Subcutaneous abdominal adipose tissue (tissue), 5 donors: ENCODE measurements at regions not wholly inside any gene's neighbourhood (a gene's known extent, or its start where the extent isn't known, plus 50 kb on each side); places are given as distances from the start of the nearest gene placed in this dataset.
"Not testable (repeated sequence)": the region's sequence is repeated elsewhere in the genome, so short reads cannot be mapped to it uniquely, and the experiment has no call there.

Experiments
- H3K27ac ChIP-seq: one replicate; pipeline ENCODE4 v1.7.0; 2013; ENCODE audit warnings: low read depth, mild to moderate bottlenecking, inconsistent platforms, low read length, moderate library complexity
- H3K27me3 ChIP-seq, 5 donors: one replicate each; pipeline ENCODE4 v1.7.0; 2013; ENCODE audit warnings: low read length in 5 of 5, inconsistent platforms in 1 of 5; ENCODE audit not compliant: control insufficient read depth in 5 of 5, insufficient read depth in 4 of 5
- H3K36me3 ChIP-seq, 5 donors: one replicate each; pipeline ENCODE4 v1.7.0; 2013; ENCODE audit warnings: low read length in 5 of 5; ENCODE audit not compliant: control insufficient read depth in 5 of 5, insufficient read depth in 5 of 5
- H3K4me1 ChIP-seq, 5 donors: one replicate each; pipeline ENCODE4 v1.7.0; 2013; ENCODE audit warnings: low read length in 5 of 5, mild to moderate bottlenecking in 3 of 5, moderate library complexity in 1 of 5; ENCODE audit not compliant: control insufficient read depth in 5 of 5, insufficient read depth in 5 of 5
- H3K4me3 ChIP-seq, 5 donors: one replicate each; pipeline ENCODE4 v1.7.0; 2013; ENCODE audit warnings: low read length in 5 of 5, low read depth in 1 of 5
- H3K9ac ChIP-seq, 5 donors: one replicate each; pipeline ENCODE4 v1.7.0; 2013; ENCODE audit warnings: low read length in 5 of 5, mild to moderate bottlenecking in 4 of 5, moderate library complexity in 3 of 5
- H3K9me3 ChIP-seq, 5 donors: one replicate each; pipeline ENCODE4 v1.7.0; 2013; ENCODE audit warnings: low read length in 5 of 5; ENCODE audit not compliant: control insufficient read depth in 5 of 5
- donor health status: healthy.
- donor health status: healthy.
- donor health status: healthy.
- donor health status: healthy.
- donor health status: healthy.

GRCh38 chr2:205868053-205868452 is 185.8 kb downstream of the NRP2 start:
- H3K27ac ChIP-seq, result no peak overlapping the region
- H3K4me1 ChIP-seq, result peaks cover 0 to 4% (median 0%) of the 10 kb centered on the region in 5 donors
- no peaks in the 10 kb centered on the region for H3K27me3 ChIP-seq
- H3K9me3 ChIP-seq, result no peaks in the 10 kb centered on the region
- H3K36me3 ChIP-seq, result no peaks in the 10 kb centered on the region
- no peak overlapping the region for H3K4me3 ChIP-seq
- no peak overlapping the region for H3K9ac ChIP-seq

GRCh38 chr2:205867371-205867770 is 185.1 kb downstream of the NRP2 start:
- Histone ChIP-seq H3K4me1 (peaks cover 0 to 4% (median 0%) of the 10 kb centered on the region in 5 donors), H3K27me3 (no peaks in the 10 kb centered on the region), H3K9ac (no peak overlapping the region), H3K27ac (no peak overlapping the region), H3K9me3 (no peaks in the 10 kb centered on the region), H3K36me3 (no peaks in the 10 kb centered on the region), H3K4me3 (no peak overlapping the region)

GRCh38 chr2:205865905-205866441 is 183.7 kb downstream of the NRP2 start:
- H3K36me3 ChIP-seq, result no peaks in the 10 kb centered on the region
- no peak overlapping the region for H3K27ac ChIP-seq
- H3K9ac ChIP-seq, result no peak overlapping the region
- no peaks in the 10 kb centered on the region for H3K9me3 ChIP-seq
- no peak overlapping the region for H3K4me3 ChIP-seq
- H3K27me3 ChIP-seq, result peaks cover 0 to 5% (median 2%) of the 10 kb centered on the region in 5 donors
- H3K4me1 ChIP-seq, result peaks cover 0 to 4% (median 0%) of the 10 kb centered on the region in 5 donors

- no peaks in the 10 kb centered on the region for H3K9me3 ChIP-seq
Observed at GRCh38 chr2:205865056-205865455, 182.8 kb downstream of the NRP2 start.

GRCh38 chr2:205864491-205864890 is 182.2 kb downstream of the NRP2 start:
- no peak overlapping the region for H3K27ac ChIP-seq
- no peak overlapping the region for H3K9ac ChIP-seq
- H3K36me3 ChIP-seq, result no peaks in the 10 kb centered on the region
- no peak overlapping the region for H3K4me3 ChIP-seq
- peaks cover 0 to 8% (median 2%) of the 10 kb centered on the region in 5 donors for H3K27me3 ChIP-seq
- no peaks in the 10 kb centered on the region for H3K9me3 ChIP-seq
- peaks cover 0 to 6% (median under 1%) of the 10 kb centered on the region in 5 donors for H3K4me1 ChIP-seq

More at GRCh38 chr2:205865056-205865455, 182.8 kb downstream of the NRP2 start:
- H3K27ac ChIP-seq, result no peak overlapping the region
- no peak overlapping the region for H3K4me3 ChIP-seq
- H3K36me3 ChIP-seq, result no peaks in the 10 kb centered on the region
- H3K9ac ChIP-seq, result no peak overlapping the region
- H3K4me1 ChIP-seq, result peaks cover 0 to 4% (median 0%) of the 10 kb centered on the region in 5 donors
- peaks cover 0 to 8% (median 2%) of the 10 kb centered on the region in 5 donors for H3K27me3 ChIP-seq

GRCh38 chr2:205862761-205863160 is 180.5 kb downstream of the NRP2 start:
- not testable (repeated sequence) for H3K27me3 ChIP-seq, H3K9me3 ChIP-seq, H3K27ac ChIP-seq, H3K4me3 ChIP-seq, H3K36me3 ChIP-seq, H3K9ac ChIP-seq
- peaks cover 0 to 18% (median 12%) of the 10 kb centered on the region in 5 donors for H3K4me1 ChIP-seq

- H3K4me3 ChIP-seq, result no peak overlapping the region
Observed at GRCh38 chr2:205860885-205861284, 178.6 kb downstream of the NRP2 start.

GRCh38 chr2:205860181-205860580 is 177.9 kb downstream of the NRP2 start:
- Histone ChIP-seq H3K4me3 (no peak overlapping the region), H3K9ac (no peak overlapping the region), H3K36me3 (no peaks in the 10 kb centered on the region), H3K27me3 (peaks cover 0 to 8% (median 2%) of the 10 kb centered on the region in 5 donors), H3K9me3 (no peaks in the 10 kb centered on the region), H3K27ac (no peak overlapping the region), H3K4me1 (peaks cover 0 to 13% (median 10%) of the 10 kb centered on the region in 5 donors)

More at GRCh38 chr2:205860885-205861284, 178.6 kb downstream of the NRP2 start:
- Histone ChIP-seq H3K9me3 (no peaks in the 10 kb centered on the region), H3K27me3 (peaks cover 0 to 8% (median 2%) of the 10 kb centered on the region in 5 donors), H3K36me3 (no peaks in the 10 kb centered on the region), H3K9ac (no peak overlapping the region), H3K27ac (no peak overlapping the region), H3K4me1 (peaks cover 0 to 14% (median 11%) of the 10 kb centered on the region in 5 donors)

GRCh38 chr2:205858881-205859441 is 176.7 kb downstream of the NRP2 start:
- no peaks in the 10 kb centered on the region for H3K36me3 ChIP-seq
- no peak overlapping the region for H3K9ac ChIP-seq
- peaks cover 0 to 8% (median 2%) of the 10 kb centered on the region in 5 donors for H3K27me3 ChIP-seq
- H3K4me3 ChIP-seq, result peak overlapping the region in 2 of 5 donors; percentile 19 to 40
- no peak overlapping the region for H3K27ac ChIP-seq
- H3K9me3 ChIP-seq, result no peaks in the 10 kb centered on the region
- H3K4me1 ChIP-seq, result peaks cover 0 to 13% (median 10%) of the 10 kb centered on the region in 5 donors

GRCh38 chr2:205858275-205858674 is 176.0 kb downstream of the NRP2 start:
- peaks cover 0 to 8% (median 2%) of the 10 kb centered on the region in 5 donors for H3K27me3 ChIP-seq
- no peak overlapping the region for H3K9ac ChIP-seq
- H3K27ac ChIP-seq, result no peak overlapping the region
- no peak overlapping the region for H3K4me3 ChIP-seq
- no peaks in the 10 kb centered on the region for H3K36me3 ChIP-seq
- peaks cover 0 to 13% (median 10%) of the 10 kb centered on the region in 5 donors for H3K4me1 ChIP-seq
- no peaks in the 10 kb centered on the region for H3K9me3 ChIP-seq
